Prostate gland (tissue), 2 donors: ENCODE measurements at regions not wholly inside any gene's neighbourhood (a gene's known extent, or its start where the extent isn't known, plus 50 kb on each side); places are given as distances from the start of the nearest gene placed in this dataset.

Experiments
- CTCF ChIP-seq, 4 experiments: fragments of 200-600 bp in 2 of 4; fragments of 450-650 bp in 2 of 4; sonication (generic) in 2 of 4; IDR thresholded peaks; 1 replicate in 3 of 4; 2 replicates in 1 of 4; pipeline ENCODE4 v1.5.1; 2016 to 2019; ENCODE audit warnings: antibody characterized with exemption in 4 of 4, mild to moderate bottlenecking in 2 of 4, moderate library complexity in 2 of 4
- POLR2A ChIP-seq: fragments of 450-650 bp; IDR thresholded peaks from one replicate; pipeline ENCODE4 v1.6.1; 2016; ENCODE audit warnings: antibody characterized with exemption, mild to moderate bottlenecking
- POLR2AphosphoS5 ChIP-seq: sonication (generic); formaldehyde crosslinking; IDR thresholded peaks from one replicate; pipeline ENCODE4 v1.6.1; 2017; ENCODE audit warnings: antibody characterized with exemption

GRCh38 chr13:27336014-27336673 lies 65.5 kb downstream of the RASL11A start:
- no peak for TF ChIP-seq POLR2AphosphoS5
- TF ChIP-seq CTCF (IDR thresholded peaks at IDR 0.05) = no peak
- TF ChIP-seq POLR2A = no peak
